Skeletal muscle tissue (tissue), 3 donors: ENCODE measurements at regions not wholly inside any gene's neighbourhood (a gene's known extent, or its start where the extent isn't known, plus 50 kb on each side); places are given as distances from the start of the nearest gene placed in this dataset.

Experiments
- H3K27ac ChIP-seq: one replicate; pipeline ENCODE4 v1.7.0; 2013; ENCODE audit warnings: mild to moderate bottlenecking, low read depth, low read length, inconsistent platforms
- H3K27me3 ChIP-seq, 3 donors: one replicate each; pipeline ENCODE4 v1.7.0; 2013; ENCODE audit warnings: low read length in 3 of 3; ENCODE audit not compliant: control insufficient read depth in 3 of 3, insufficient read depth in 3 of 3
- H3K36me3 ChIP-seq, 3 donors: one replicate each; pipeline ENCODE4 v1.7.0; 2013; ENCODE audit warnings: low read length in 3 of 3; ENCODE audit not compliant: control insufficient read depth in 3 of 3, insufficient read depth in 3 of 3
- H3K4me1 ChIP-seq, 3 donors: one replicate each; pipeline ENCODE4 v1.7.0; 2013; ENCODE audit warnings: low read length in 3 of 3, mild to moderate bottlenecking in 3 of 3; ENCODE audit not compliant: control insufficient read depth in 3 of 3, insufficient read depth in 3 of 3
- H3K4me3 ChIP-seq, 3 donors: one replicate each; pipeline ENCODE4 v1.7.0; 2013; ENCODE audit warnings: low read length in 3 of 3
- H3K9ac ChIP-seq, 3 donors: one replicate each; pipeline ENCODE4 v1.7.0; 2013; ENCODE audit warnings: low read length in 3 of 3, mild to moderate bottlenecking in 3 of 3, moderate library complexity in 2 of 3, low read depth in 1 of 3
- H3K9me3 ChIP-seq, 3 donors: one replicate each; pipeline ENCODE4 v1.7.0; 2013; ENCODE audit warnings: low read length in 3 of 3; ENCODE audit not compliant: control insufficient read depth in 3 of 3
- donor health status: Osteomylitis.

DNA sequence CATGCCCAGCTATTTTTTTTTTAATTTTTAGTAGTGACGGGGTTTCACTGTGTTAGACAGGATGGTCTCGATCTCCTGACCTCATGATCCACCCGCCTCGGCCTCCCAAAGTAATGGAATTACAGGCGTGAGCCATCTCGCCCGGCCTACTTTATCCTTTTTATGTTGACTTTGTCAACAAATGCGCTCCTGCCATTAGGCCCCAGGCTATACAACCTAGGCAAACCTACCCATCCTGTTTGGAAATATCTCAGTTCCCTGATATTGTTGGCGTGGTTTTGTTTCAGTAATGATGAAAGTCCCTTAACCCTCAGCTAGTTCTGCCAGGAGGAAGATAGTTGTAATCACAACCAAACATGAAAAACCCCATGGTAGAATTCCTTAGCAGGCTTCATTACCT is 249.4 kb upstream of the SOX11 start:
- H3K27ac ChIP-seq, result no peak overlapping the region
- H3K4me1 ChIP-seq, result no peaks in the 10 kb centered on the region
- H3K9me3 ChIP-seq, result no peaks in the 10 kb centered on the region
- H3K4me3 ChIP-seq, result no peak overlapping the region
- H3K9ac ChIP-seq, result no peak overlapping the region
- no peaks in the 10 kb centered on the region for H3K27me3 ChIP-seq
- no peaks in the 10 kb centered on the region for H3K36me3 ChIP-seq

DNA sequence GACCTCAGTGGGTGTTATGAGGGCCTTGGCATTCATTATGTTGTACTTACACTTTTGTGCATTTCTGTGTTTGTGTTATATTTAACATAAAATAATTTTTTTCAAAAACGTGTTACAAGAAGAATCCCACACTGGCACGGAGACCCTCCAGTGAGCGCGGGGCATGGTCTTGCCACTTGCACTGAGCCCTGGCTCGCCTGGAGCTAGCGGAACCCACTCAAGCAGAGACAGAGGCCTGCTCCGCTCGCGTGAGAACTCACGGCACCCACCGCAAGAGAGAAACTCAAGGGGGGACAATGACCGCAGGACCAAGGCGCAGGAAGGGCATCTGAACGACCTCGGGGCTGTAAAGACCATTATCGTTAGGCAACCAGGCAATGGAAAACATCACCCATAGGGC is 248.0 kb upstream of the SOX11 start:
- Histone ChIP-seq H3K27me3 (no peaks in the 10 kb centered on the region), H3K36me3 (no peaks in the 10 kb centered on the region), H3K4me1 (no peaks in the 10 kb centered on the region), H3K27ac (no peak overlapping the region), H3K4me3 (no peak overlapping the region), H3K9ac (no peak overlapping the region), H3K9me3 (no peaks in the 10 kb centered on the region)

DNA sequence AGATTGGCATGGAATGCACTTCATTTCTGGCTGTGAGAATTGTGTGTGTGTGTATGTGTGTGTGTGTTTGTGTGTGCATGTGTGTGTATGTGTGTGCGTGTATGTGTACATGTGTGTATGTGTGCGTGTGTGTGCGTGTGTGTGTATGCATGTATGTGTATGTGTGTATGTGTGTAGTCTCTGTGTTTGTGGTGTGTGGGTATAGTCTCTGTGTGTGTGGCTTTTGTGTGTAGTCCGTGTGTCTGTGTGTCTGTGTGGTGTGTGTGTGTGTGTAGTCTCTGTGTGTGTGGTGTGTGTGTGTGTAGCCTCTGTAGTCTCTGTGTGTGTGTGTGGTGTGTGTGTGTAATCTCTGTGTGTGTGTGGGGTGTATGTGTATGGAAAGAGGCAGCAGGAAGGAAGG is 247.3 kb upstream of the SOX11 start:
- Histone ChIP-seq H3K27me3 (no peaks in the 10 kb centered on the region), H3K9me3 (no peaks in the 10 kb centered on the region), H3K36me3 (no peaks in the 10 kb centered on the region), H3K27ac (no peak overlapping the region), H3K9ac (no peak overlapping the region), H3K4me3 (no peak overlapping the region), H3K4me1 (no peaks in the 10 kb centered on the region)

DNA sequence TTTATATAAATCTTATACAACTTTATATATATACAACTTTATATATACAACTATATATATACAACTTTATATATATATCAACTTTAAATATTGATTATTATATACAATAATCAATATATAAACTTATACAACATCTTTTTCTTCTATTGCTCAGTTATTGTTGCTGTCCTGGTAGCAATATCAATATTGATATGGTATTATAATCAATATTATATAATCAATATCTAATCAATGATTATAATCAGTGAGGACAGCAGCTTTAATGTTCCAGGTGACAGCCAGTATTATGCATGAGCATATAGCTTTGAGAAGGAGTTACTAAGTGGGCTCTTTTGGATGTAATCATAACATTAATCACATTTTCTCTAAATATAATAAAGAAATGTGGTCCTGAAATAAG is 242.3 kb upstream of the SOX11 start:
- no peak overlapping the region for H3K9ac ChIP-seq
- H3K27ac ChIP-seq, result no peak overlapping the region
- no peak overlapping the region for H3K4me3 ChIP-seq
- H3K36me3 ChIP-seq, result no peaks in the 10 kb centered on the region
- no peaks in the 10 kb centered on the region for H3K9me3 ChIP-seq
- no peaks in the 10 kb centered on the region for H3K27me3 ChIP-seq
- no peaks in the 10 kb centered on the region for H3K4me1 ChIP-seq

DNA sequence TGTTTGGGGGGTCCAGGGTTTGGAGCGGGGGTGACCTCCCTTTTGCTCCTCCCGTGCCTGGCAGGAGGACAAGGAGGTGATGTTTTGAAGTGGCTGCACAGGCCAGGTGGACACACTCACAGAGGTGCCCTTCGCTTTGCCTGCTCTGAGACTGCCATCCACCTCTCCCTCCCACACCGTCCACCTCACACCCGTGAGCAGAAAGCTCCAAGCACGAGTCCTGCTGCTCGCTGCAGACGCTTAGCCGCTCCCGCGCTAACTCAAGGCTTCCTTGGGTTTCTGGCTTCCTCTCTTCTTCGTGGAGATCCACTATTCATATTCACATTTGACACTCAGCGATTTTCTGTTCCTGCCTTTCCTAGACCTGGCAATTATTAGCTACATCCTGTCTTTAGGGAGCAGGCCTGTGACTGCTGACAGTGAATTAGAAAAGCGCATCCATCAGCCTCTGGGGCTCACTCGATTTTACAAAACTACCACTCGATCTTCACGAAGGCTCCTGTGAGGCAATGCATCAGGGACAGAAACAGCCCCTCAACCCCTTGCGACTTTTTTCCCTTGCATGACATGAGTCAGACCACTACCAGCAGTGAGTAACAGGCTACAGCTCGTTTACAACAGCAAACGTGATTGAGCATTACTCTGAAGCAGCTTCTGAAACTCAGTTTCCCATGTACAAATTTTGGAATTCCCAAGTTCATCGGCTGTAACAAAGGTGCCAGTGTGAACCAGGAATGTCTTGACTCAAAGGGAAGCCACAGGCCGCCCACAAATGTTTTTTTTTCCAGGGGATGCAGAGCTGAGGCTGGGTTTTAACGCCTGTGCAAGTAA is 238.7 kb upstream of the SOX11 start:
- Histone ChIP-seq H3K4me1 (no peaks in the 10 kb centered on the region), H3K4me3 (no peak overlapping the region), H3K27me3 (no peaks in the 10 kb centered on the region), H3K36me3 (no peaks in the 10 kb centered on the region), H3K27ac (no peak overlapping the region), H3K9ac (no peak overlapping the region), H3K9me3 (no peaks in the 10 kb centered on the region)

DNA sequence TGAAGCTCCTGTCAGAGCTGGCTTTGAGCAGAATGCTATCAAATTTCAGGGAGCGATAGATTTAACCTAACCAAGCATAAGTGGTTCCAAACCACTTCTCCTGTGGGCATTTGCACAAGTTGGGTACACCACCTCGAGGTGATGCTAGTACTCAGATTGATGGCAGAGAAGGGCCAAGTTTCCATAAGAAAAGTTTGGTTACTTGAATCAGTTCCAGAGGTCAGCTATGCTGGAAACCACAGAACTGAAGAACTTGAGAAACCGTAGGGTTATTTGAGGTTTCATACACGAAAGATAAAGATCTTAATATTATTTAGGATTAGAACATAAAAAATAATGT is 238.2 kb upstream of the SOX11 start:
- no peaks in the 10 kb centered on the region for H3K9me3 ChIP-seq
- H3K9ac ChIP-seq, result no peak overlapping the region
- H3K4me3 ChIP-seq, result no peak overlapping the region
- H3K36me3 ChIP-seq, result no peaks in the 10 kb centered on the region
- H3K27me3 ChIP-seq, result no peaks in the 10 kb centered on the region
- no peaks in the 10 kb centered on the region for H3K4me1 ChIP-seq
- H3K27ac ChIP-seq, result no peak overlapping the region

DNA sequence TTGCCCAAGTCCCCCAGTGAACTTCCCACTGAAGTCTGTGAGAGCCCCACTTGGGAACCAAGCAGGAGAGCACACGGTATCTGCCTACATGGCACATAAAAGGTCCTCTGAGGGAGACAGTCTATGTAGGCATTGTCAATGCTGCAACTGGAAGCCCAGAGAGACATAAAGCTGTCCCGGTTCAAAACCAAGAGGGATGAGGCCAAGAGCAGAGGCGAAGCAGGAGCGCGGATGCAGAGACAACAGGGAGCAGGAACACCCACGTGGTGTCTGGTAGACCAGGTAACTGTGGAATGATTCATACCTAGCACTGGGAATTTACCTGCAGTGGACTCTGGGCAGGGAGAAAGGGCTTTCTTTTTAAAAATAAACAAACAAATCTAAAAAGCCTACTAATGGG is 233.1 kb upstream of the SOX11 start:
- H3K27me3 ChIP-seq, result peaks cover 0 to 2% (median 0%) of the 10 kb centered on the region in 3 donors
- no peak overlapping the region for H3K4me3 ChIP-seq
- H3K36me3 ChIP-seq, result no peaks in the 10 kb centered on the region
- H3K4me1 ChIP-seq, result no peaks in the 10 kb centered on the region
- H3K27ac ChIP-seq, result no peak overlapping the region
- no peak overlapping the region for H3K9ac ChIP-seq
- no peaks in the 10 kb centered on the region for H3K9me3 ChIP-seq

DNA sequence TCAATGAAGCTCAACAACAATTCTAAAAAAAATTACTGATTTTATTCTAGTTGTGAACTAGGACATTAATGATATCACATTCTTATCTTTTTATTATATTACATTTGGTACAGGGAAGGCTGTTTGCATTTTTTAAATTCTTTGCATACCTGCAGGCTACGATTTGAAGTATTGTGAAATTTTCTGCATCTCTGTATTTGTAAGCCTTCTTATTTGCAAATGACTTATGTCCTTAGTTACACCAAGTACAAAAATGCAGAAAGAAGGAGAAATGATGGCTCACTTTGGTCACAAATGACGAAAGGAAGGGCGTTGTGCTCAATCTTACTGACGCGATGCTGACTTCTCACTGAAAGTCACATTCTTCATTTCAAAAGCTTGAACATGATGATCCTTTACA is 227.5 kb upstream of the SOX11 start:
- no peaks in the 10 kb centered on the region for H3K4me1 ChIP-seq
- no peak overlapping the region for H3K9ac ChIP-seq
- H3K27me3 ChIP-seq, result peaks cover 0 to 2% (median 0%) of the 10 kb centered on the region in 3 donors
- no peaks in the 10 kb centered on the region for H3K36me3 ChIP-seq
- no peak overlapping the region for H3K27ac ChIP-seq
- H3K9me3 ChIP-seq, result no peaks in the 10 kb centered on the region
- no peak overlapping the region for H3K4me3 ChIP-seq

DNA sequence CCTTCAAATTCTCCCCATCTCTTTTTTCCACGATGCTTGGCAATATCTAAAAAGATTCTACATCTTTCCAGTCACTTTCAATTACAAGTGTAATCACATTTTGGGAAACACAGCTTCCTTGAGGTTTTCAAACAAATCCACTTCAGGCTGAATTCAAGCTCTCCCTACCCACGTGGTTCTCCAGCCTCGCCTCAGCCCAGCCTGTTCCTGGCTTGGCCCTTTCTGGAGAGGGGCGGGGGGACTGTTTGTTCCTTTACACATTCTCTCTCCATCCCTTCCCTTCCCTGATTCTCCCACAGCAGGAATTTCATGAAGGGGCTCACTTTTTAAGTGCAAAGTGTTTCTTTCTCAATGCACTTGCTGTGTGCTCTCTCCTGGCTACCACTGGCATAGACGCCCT is 226.3 kb upstream of the SOX11 start:
- Histone ChIP-seq H3K4me1 (no peaks in the 10 kb centered on the region), H3K9me3 (no peaks in the 10 kb centered on the region), H3K27me3 (peaks cover 0 to 3% (median 0%) of the 10 kb centered on the region in 3 donors), H3K9ac (no peak overlapping the region), H3K4me3 (no peak overlapping the region), H3K27ac (no peak overlapping the region), H3K36me3 (no peaks in the 10 kb centered on the region)

DNA sequence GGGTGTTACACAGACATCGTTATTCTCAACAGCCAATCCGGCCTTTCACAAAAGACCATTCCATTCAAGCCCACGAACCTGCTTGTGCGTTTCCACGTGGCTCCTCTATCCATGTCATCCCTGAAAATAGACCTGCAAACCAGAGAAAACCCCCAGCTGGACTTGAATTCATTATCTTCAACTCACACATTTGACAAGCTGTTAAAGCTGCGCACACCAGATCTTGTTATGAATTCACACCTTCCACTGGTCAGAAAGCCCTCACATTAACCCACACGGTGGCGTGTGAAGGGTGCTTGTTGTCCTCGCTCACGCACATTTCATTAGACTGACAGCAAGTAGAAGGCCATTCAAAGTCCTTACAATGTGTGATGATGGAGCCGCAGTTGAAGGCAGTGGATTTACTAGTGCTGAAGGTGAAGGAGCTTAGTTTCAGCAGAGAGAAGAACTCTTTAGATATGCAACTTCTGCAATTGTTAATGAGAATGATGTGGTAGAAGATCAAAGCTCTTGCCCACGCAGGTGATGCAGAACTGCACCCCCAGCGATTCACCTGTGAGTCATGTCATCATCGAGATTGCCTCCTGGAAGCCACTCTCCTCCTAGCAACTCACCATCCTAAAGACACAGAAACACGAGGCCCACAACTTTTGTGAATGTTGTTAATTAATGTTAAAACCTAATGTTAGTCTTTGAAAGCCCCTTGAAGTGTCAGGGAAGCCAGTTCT is 224.8 kb upstream of the SOX11 start:
- H3K36me3 ChIP-seq, result no peaks in the 10 kb centered on the region
- no peaks in the 10 kb centered on the region for H3K9me3 ChIP-seq
- no peaks in the 10 kb centered on the region for H3K4me1 ChIP-seq
- H3K9ac ChIP-seq, result no peak overlapping the region
- H3K4me3 ChIP-seq, result no peak overlapping the region
- no peak overlapping the region for H3K27ac ChIP-seq
- peaks cover 0 to 3% (median 0%) of the 10 kb centered on the region in 3 donors for H3K27me3 ChIP-seq
